A549 (cell line): ENCODE measurements at regions not wholly inside any gene's neighbourhood (a gene's known extent, or its start where the extent isn't known, plus 50 kb on each side); places are given as distances from the start of the nearest gene placed in this dataset.

Experiments
- BCL3 ChIP-seq: fragments of >200 bp; sonication (Bioruptor Twin); formaldehyde crosslinking; IDR thresholded peaks from 3 replicates; pipeline ENCODE4 v1.6.1; 2016
- MYC ChIP-seq: IDR thresholded peaks from 2 replicates; pipeline ENCODE4 v1.6.1; 2012; ENCODE audit warnings: mild to moderate bottlenecking, inconsistent platforms, low read length, improper control_type of control experiment, borderline replicate concordance
- PHF8 ChIP-seq: fragments of 200-600 bp; sonication (generic); IDR thresholded peaks from 2 replicates; pipeline ENCODE4 v1.6.1; 2016; ENCODE audit warnings: low read depth, mild to moderate bottlenecking, antibody characterized with exemption, moderate library complexity, borderline replicate concordance
- POLR2A ChIP-seq: IDR thresholded peaks from 2 replicates; pipeline ENCODE4 v1.6.1; 2012; ENCODE audit warnings: mild to moderate bottlenecking, low read length
- RCOR1 ChIP-seq: fragments of 150-350 bp; IDR thresholded peaks from 2 replicates; pipeline ENCODE4 v1.6.1; 2014; ENCODE audit warnings: antibody characterized with exemption, low read length, low read depth
- USF2 ChIP-seq: fragments of 450-650 bp; IDR thresholded peaks from 2 replicates; pipeline ENCODE4 v1.6.1; 2014; ENCODE audit warnings: antibody characterized with exemption
- ZFP36 ChIP-seq: fragments of 450-650 bp; IDR thresholded peaks from 2 replicates; pipeline ENCODE4 v1.6.1; 2014; ENCODE audit warnings: borderline replicate concordance; ENCODE audit not compliant: partially characterized antibody
- TF ChIP-seq, protein P1 (sequence below): fragments of >200 bp; sonication (Bioruptor Twin); formaldehyde crosslinking; IDR thresholded peaks from 3 replicates; pipeline ENCODE4 v1.5.1; 2016
- TF ChIP-seq, protein P2 (sequence below): fragments of 200-600 bp; sonication (generic); IDR thresholded peaks from 2 replicates; pipeline ENCODE4 v1.6.1; 2016; ENCODE audit warnings: antibody characterized with exemption, mild to moderate bottlenecking, moderate library complexity
- TF ChIP-seq, protein P3 (sequence below): IDR thresholded peaks from 2 replicates; pipeline ENCODE4 v1.6.1; 2012

DNA sequence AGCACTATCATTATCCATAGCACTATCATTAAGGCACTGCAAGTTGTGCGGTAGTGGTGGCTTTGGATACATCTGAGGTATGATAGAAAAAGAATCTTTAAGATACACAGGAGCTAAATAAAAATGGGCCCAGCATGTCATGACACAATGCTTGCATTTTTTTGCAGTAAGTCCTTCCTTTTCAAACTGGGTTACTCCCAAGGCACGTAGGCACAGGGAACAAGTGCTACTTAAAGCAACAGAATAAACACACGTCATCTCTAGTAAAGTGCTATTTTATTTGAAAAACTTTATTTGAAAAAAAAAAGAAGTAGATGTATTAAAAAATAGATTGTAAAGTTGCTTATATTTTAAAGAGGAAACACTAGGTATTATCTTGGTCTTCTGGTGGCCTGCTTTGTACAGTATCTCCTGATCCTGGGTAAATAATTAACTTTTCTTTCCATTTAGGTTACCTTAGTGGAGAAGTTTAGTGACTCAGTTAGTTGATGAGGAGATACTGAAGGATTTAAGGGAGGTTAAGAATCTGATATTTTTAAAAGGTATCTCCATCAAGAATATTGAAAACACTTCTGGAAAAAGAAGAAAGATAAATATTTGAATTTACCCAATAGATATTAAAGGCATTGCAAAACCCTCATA lies 129.6 kb downstream of the EDN1 start:
- TF ChIP-seq, protein P1, sequence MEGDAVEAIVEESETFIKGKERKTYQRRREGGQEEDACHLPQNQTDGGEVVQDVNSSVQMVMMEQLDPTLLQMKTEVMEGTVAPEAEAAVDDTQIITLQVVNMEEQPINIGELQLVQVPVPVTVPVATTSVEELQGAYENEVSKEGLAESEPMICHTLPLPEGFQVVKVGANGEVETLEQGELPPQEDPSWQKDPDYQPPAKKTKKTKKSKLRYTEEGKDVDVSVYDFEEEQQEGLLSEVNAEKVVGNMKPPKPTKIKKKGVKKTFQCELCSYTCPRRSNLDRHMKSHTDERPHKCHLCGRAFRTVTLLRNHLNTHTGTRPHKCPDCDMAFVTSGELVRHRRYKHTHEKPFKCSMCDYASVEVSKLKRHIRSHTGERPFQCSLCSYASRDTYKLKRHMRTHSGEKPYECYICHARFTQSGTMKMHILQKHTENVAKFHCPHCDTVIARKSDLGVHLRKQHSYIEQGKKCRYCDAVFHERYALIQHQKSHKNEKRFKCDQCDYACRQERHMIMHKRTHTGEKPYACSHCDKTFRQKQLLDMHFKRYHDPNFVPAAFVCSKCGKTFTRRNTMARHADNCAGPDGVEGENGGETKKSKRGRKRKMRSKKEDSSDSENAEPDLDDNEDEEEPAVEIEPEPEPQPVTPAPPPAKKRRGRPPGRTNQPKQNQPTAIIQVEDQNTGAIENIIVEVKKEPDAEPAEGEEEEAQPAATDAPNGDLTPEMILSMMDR: no peak
- TF ChIP-seq POLR2A (no peak), PHF8 (no peak), BCL3 (no peak), USF2 (no peak), ZFP36 (no peak), MYC (no peak), RCOR1 (no peak)
- TF ChIP-seq, protein P2, sequence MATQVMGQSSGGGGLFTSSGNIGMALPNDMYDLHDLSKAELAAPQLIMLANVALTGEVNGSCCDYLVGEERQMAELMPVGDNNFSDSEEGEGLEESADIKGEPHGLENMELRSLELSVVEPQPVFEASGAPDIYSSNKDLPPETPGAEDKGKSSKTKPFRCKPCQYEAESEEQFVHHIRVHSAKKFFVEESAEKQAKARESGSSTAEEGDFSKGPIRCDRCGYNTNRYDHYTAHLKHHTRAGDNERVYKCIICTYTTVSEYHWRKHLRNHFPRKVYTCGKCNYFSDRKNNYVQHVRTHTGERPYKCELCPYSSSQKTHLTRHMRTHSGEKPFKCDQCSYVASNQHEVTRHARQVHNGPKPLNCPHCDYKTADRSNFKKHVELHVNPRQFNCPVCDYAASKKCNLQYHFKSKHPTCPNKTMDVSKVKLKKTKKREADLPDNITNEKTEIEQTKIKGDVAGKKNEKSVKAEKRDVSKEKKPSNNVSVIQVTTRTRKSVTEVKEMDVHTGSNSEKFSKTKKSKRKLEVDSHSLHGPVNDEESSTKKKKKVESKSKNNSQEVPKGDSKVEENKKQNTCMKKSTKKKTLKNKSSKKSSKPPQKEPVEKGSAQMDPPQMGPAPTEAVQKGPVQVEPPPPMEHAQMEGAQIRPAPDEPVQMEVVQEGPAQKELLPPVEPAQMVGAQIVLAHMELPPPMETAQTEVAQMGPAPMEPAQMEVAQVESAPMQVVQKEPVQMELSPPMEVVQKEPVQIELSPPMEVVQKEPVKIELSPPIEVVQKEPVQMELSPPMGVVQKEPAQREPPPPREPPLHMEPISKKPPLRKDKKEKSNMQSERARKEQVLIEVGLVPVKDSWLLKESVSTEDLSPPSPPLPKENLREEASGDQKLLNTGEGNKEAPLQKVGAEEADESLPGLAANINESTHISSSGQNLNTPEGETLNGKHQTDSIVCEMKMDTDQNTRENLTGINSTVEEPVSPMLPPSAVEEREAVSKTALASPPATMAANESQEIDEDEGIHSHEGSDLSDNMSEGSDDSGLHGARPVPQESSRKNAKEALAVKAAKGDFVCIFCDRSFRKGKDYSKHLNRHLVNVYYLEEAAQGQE: no peak
- TF ChIP-seq, protein P3, sequence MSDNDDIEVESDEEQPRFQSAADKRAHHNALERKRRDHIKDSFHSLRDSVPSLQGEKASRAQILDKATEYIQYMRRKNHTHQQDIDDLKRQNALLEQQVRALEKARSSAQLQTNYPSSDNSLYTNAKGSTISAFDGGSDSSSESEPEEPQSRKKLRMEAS: no peak
